WI38 (cell line): ENCODE measurements at regions not wholly inside any gene's neighbourhood (a gene's known extent, or its start where the extent isn't known, plus 50 kb on each side); places are given as distances from the start of the nearest gene placed in this dataset.

Experiments used
- H3K4me3 ChIP-seq: 2 replicates; pipeline ENCODE4 v1.5.1; 2011; ENCODE audit warnings: low read depth, mild to moderate bottlenecking, control low read depth, low read length
- TF ChIP-seq, protein P1 (sequence below): IDR thresholded peaks from 2 replicates; pipeline ENCODE4 v1.5.1; 2012; ENCODE audit warnings: low read depth, mild to moderate bottlenecking, control low read depth, low read length

DNA sequence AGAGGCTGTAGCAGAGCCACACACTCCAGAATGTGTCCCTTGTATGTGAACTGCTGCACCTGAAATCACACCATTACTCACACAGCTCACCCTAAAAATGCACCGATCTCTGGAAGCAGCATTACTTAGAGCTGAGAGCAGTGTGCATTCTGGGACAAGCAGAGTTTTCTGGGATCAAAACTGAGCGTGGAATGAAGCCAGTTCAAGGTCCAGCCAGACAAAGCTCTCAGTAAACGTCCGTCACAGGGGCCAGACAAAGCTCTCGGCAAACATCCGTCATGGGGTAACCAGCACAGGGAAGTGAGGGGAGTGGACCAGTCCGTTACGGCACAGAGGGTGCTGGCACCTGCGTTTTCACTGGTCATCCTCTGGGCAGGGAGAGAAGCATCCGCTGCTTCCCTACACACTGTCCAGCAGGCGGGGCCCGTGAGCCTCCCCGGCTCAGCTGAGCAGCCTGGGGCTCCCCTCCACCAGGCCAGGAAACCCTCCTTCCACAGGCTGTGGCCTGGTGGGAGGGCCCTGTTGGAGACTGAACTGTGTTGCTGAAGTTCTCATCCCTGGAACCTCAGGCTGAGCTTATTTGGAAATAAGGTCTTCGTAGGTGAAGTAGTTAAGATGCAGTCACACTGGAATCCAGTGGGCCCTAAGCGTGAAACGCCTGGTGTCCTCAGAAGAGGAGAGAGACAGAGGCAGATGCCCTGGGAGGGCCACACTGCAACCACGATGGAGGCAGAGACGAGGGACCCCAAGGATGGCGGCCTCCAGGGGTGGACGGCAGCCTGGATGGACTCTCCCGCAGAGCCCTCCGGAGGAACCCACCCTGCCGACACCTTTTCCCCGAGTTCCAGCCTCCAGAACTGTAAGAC, 883.9 kb downstream of the BRD1 start:
- TF ChIP-seq, protein P1, sequence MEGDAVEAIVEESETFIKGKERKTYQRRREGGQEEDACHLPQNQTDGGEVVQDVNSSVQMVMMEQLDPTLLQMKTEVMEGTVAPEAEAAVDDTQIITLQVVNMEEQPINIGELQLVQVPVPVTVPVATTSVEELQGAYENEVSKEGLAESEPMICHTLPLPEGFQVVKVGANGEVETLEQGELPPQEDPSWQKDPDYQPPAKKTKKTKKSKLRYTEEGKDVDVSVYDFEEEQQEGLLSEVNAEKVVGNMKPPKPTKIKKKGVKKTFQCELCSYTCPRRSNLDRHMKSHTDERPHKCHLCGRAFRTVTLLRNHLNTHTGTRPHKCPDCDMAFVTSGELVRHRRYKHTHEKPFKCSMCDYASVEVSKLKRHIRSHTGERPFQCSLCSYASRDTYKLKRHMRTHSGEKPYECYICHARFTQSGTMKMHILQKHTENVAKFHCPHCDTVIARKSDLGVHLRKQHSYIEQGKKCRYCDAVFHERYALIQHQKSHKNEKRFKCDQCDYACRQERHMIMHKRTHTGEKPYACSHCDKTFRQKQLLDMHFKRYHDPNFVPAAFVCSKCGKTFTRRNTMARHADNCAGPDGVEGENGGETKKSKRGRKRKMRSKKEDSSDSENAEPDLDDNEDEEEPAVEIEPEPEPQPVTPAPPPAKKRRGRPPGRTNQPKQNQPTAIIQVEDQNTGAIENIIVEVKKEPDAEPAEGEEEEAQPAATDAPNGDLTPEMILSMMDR = no peak
- no peak overlapping the region for H3K4me3 ChIP-seq

DNA sequence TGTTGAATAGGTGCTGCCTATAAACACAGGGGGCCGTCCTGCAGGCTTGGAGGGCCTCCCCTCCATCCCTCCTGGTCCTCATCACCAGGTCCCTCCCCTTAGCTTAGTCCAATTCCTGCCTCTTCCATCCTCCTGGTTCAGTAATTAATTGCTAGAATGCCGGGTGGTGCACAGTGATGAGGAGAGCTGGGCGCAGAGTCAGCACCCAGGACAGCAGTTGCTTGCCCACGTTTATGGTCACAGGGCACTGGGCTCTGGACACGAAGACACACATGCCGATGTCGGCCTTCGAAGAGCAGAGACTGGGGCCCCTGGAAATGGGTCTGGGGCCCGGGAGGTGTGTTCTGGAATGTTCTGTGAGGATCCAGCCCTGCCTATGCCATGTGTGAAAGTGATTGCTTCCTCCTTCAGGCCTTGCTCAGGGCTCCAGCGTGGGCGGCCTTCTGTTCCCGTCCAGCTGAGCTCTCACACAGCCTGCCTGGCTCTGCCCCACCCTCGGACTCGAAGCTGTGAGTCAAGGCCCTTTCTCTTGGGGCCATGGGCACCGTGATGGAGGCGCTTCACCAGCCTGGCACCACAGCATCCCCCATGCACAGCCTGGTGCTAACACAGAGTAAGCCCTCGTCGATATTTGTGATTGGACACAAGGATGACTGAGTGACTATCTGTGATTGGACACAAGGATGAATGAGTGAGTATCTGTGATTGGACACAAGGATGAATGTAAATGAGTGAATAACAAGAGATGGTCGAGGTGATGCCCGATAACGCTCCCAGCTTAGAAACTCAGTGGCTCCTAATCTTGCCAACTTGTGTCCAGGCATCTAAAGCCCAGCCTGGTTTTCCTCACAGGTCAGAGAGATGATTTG, 884.7 kb downstream of the BRD1 start:
- no peak overlapping the region for H3K4me3 ChIP-seq

DNA sequence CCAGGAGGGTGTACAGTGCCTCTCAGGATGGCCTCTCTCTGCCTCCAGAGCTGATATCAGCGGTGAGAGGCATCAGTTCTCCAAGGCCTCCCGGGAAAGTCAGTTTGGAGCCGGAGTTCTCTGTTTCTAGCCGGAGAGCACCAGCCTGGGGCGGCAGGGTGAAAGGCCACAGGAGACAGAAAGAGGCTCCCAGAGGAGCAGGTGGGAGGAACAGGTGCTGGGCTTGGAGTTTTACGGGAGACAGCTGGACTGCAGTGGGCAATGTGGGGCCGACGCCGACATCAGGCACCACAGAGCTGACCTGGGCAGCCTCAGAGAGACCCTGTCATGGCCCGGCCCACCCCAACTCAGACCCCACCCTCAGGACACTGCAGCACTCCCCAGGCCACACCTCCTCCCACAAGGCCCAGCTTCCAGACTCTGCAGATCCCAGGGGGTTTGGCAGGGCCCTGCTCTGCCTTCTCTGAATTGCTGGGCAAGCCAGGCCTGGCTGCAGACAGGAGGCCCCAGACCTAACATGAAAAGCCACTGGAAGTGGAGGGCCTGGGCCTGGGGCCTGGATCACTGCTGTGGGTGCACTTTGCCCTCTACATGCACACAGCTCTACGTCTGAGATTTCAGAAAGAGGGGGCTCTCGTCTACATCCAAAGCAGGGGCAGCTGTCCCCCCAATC, 885.6 kb downstream of the BRD1 start:
- no peak overlapping the region for H3K4me3 ChIP-seq
- TF ChIP-seq, protein P1 = no peak

More for the DNA sequence above, 884.7 kb downstream of the BRD1 start:
- TF ChIP-seq, protein P1 = no peak

- H3K4me3 ChIP-seq = no peak overlapping the region
- TF ChIP-seq, protein P1 = no peak
Observed at GRCh38 chr22:48941033-48941902, 886.4 kb downstream of the BRD1 start.

GRCh38 chr22:48940266-48941032, 887.2 kb downstream of the BRD1 start:
- no peak overlapping the region for H3K4me3 ChIP-seq
- TF ChIP-seq, protein P1 = no peak
